PC-9 (cell line): ENCODE measurements at regions not wholly inside any gene's neighbourhood (a gene's known extent, or its start where the extent isn't known, plus 50 kb on each side); places are given as distances from the start of the nearest gene placed in this dataset.

Experiments
- CTCF ChIP-seq: fragments of 200-600 bp; sonication (generic); conservative IDR thresholded peaks from 2 replicates; pipeline ENCODE4 v1.6.1; 2017; ENCODE audit warnings: mixed run types, antibody characterized with exemption, mild to moderate bottlenecking, moderate library complexity
- EZH2 ChIP-seq: fragments of 200-600 bp; sonication (generic); IDR thresholded peaks from 2 replicates; pipeline ENCODE4 v1.8.0; 2017; ENCODE audit warnings: antibody characterized with exemption, low read depth

GRCh38 chr6:5942591-5942990 is 64.1 kb downstream of the NRN1 start:
- no peak for TF ChIP-seq CTCF
- TF ChIP-seq EZH2: no peak
